ENCODE measurements at regions not wholly inside any gene's neighbourhood (a gene's known extent, or its start where the extent isn't known, plus 50 kb on each side); places are given as distances from the start of the nearest gene placed in this dataset.

DNA sequence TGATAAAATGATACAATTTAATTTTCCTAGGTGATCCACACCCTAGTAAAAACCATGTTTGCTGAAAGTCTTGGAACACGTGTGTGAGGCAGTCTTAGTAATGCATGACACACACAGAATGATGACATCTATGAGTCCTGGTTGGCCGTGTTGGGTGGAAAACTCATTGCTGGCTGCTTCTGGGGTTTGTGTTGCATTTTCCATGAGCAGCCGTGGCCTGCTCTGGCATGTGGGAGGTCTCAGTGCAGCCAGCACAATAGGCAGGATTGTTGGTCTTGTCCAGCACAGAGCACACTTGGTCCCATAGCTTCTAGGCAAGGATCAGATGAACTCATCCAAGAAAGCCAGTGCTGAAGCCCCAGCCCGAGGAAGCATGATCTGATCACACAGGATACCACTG, 172.8 kb upstream of the UBE3A start:
- TF ChIP-seq, protein P1, sequence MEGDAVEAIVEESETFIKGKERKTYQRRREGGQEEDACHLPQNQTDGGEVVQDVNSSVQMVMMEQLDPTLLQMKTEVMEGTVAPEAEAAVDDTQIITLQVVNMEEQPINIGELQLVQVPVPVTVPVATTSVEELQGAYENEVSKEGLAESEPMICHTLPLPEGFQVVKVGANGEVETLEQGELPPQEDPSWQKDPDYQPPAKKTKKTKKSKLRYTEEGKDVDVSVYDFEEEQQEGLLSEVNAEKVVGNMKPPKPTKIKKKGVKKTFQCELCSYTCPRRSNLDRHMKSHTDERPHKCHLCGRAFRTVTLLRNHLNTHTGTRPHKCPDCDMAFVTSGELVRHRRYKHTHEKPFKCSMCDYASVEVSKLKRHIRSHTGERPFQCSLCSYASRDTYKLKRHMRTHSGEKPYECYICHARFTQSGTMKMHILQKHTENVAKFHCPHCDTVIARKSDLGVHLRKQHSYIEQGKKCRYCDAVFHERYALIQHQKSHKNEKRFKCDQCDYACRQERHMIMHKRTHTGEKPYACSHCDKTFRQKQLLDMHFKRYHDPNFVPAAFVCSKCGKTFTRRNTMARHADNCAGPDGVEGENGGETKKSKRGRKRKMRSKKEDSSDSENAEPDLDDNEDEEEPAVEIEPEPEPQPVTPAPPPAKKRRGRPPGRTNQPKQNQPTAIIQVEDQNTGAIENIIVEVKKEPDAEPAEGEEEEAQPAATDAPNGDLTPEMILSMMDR (IDR thresholded peaks at IDR 0.05; ENCODE audit: insufficient read depth, low read length, poor library complexity, severe bottlenecking): no peak
- no peak for TF ChIP-seq EZH2phosphoT487 (conservative IDR thresholded peaks at IDR 0.05; ENCODE audit: low read length)

Data from SU-DHL-6 (cell line).